CD8-positive, alpha-beta memory T cell (primary cell): ENCODE measurements at regions not wholly inside any gene's neighbourhood (a gene's known extent, or its start where the extent isn't known, plus 50 kb on each side); places are given as distances from the start of the nearest gene placed in this dataset.

Experiments used
- CTCF ChIA-PET: fragments of 350-600 bp; sonication (Branson Sonifier 250); formaldehyde crosslinking; loops from one replicate; lab custom pipeline; 2021; ENCODE audit warnings: antibody characterized with exemption; lab: Charles Lee
- POLR2A ChIA-PET: fragments of 350-600 bp; sonication (Branson Sonifier 250); formaldehyde crosslinking; loops from one replicate; lab custom pipeline; 2021; ENCODE audit warnings: antibody characterized with exemption; lab: Charles Lee
- DNase-seq, 5 donors: peaks; one replicate each; pipeline versions ENCODE4 v3.0.0 to v3.0.0-alpha.2; 2020 to 2022; ENCODE audit warnings: mixed read lengths in 1 of 5
- H3K27ac ChIP-seq: one replicate; pipeline ENCODE4 v1.7.0; 2013; ENCODE audit warnings: low read depth, mild to moderate bottlenecking, low read length, moderate library complexity
- H3K27me3 ChIP-seq: 2 replicates; pipeline ENCODE4 v1.7.0; 2013; ENCODE audit warnings: low read length, mild to moderate bottlenecking; ENCODE audit not compliant: insufficient read depth, poor library complexity, severe bottlenecking
- H3K36me3 ChIP-seq: 2 replicates; pipeline ENCODE4 v1.7.0; 2013; ENCODE audit warnings: mild to moderate bottlenecking, low read length, moderate library complexity; ENCODE audit not compliant: insufficient read depth
- H3K4me1 ChIP-seq: 2 replicates; pipeline ENCODE4 v1.7.0; 2013; ENCODE audit warnings: mild to moderate bottlenecking, low read length, moderate library complexity; ENCODE audit not compliant: insufficient read depth
- H3K4me3 ChIP-seq: 2 replicates; pipeline ENCODE4 v1.7.0; 2013; ENCODE audit warnings: mild to moderate bottlenecking, low read length
- H3K9me3 ChIP-seq: 2 replicates; pipeline ENCODE4 v1.7.0; 2013; ENCODE audit warnings: mild to moderate bottlenecking, low read length
- H3K27ac Mint-ChIP-seq, 8 donors: one replicate each; pipeline ENCODE4 v1.8.0; 2020 to 2021; ENCODE audit warnings: mixed read lengths in 8 of 8, mild to moderate bottlenecking in 6 of 8, inconsistent platforms in 3 of 8, moderate library complexity in 3 of 8
- H3K27me3 Mint-ChIP-seq, 2 donors: one replicate each; pipeline ENCODE4 v1.8.0; 2020 to 2021; ENCODE audit warnings: mixed read lengths in 2 of 2, mild to moderate bottlenecking in 1 of 2, moderate library complexity in 1 of 2
- H3K36me3 Mint-ChIP-seq, 3 donors: one replicate each; pipeline ENCODE4 v1.8.0; 2020 to 2021; ENCODE audit warnings: mixed read lengths in 3 of 3, inconsistent platforms in 1 of 3, mild to moderate bottlenecking in 1 of 3
- H3K4me1 Mint-ChIP-seq, 3 donors: one replicate each; pipeline ENCODE4 v1.8.0; 2020 to 2021; ENCODE audit warnings: mixed read lengths in 3 of 3, inconsistent platforms in 1 of 3, mild to moderate bottlenecking in 1 of 3
- H3K4me3 Mint-ChIP-seq, 7 donors: one replicate each; pipeline ENCODE4 v1.8.0; 2020 to 2021; ENCODE audit warnings: mixed read lengths in 7 of 7, mild to moderate bottlenecking in 6 of 7, moderate library complexity in 4 of 7, inconsistent platforms in 2 of 7
- H3K9me3 Mint-ChIP-seq, 5 donors: one replicate each; pipeline ENCODE4 v1.8.0; 2020 to 2022; ENCODE audit warnings: mixed read lengths in 5 of 5, mild to moderate bottlenecking in 3 of 5, moderate library complexity in 2 of 5, inconsistent platforms in 1 of 5

DNA sequence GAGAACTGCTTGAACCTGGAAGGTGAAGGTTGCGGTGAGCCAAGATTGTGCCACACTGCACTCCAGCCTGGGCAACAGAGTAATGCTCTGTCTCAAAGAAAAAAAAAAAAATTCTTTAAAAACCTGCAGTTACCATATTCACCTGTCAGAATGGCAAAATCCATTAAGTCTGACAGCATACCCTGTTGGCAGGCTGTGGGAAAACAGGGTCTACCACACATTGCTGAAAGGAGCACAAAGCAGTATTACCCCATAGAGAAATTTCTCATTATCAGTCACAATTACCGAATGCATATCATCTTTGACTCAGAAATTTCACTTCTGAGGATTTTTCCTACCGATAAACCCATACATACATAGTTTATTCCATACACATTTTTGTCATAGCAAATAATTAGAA lies 264.1 kb upstream of the SLCO3A1 start:
- Histone ChIP-seq H3K27me3 (peaks cover 5% of the 10 kb centered on the region), H3K27ac (no peak overlapping the region), H3K4me3 (no peak overlapping the region), H3K36me3 (no peaks in the 10 kb centered on the region), H3K9me3 (no peaks in the 10 kb centered on the region), H3K4me1 (no peaks in the 10 kb centered on the region)
- ChIA-PET CTCF (no interaction called here), POLR2A (no interaction called here)
- peaks cover 9 to 12% of the 10 kb centered on the region in 2 donors for H3K27me3 Mint-ChIP-seq
- H3K9me3 Mint-ChIP-seq, result peaks cover 0 to 2% (median 0%) of the 10 kb centered on the region in 5 donors
- no peak for DNase-seq
- H3K4me3 Mint-ChIP-seq, result no peak overlapping the region
- H3K27ac Mint-ChIP-seq, result no peak overlapping the region
- H3K36me3 Mint-ChIP-seq, result peaks cover 0 to 3% (median 0%) of the 10 kb centered on the region in 3 donors
- no peaks in the 10 kb centered on the region for H3K4me1 Mint-ChIP-seq

GRCh38 chr15:91592567-91592966 lies 260.9 kb upstream of the SLCO3A1 start:
- Mint-ChIP-seq H3K9me3 (no peaks in the 10 kb centered on the region), H3K36me3 (peaks cover 0 to 3% (median 0%) of the 10 kb centered on the region in 3 donors), H3K27ac (no peak overlapping the region), H3K4me3 (no peak overlapping the region), H3K4me1 (no peaks in the 10 kb centered on the region), H3K27me3 (peaks cover 6 to 22% of the 10 kb centered on the region in 2 donors)
- Histone ChIP-seq H3K27me3 (no peaks in the 10 kb centered on the region), H3K9me3 (no peaks in the 10 kb centered on the region), H3K4me3 (no peak overlapping the region), H3K27ac (no peak overlapping the region), H3K4me1 (no peaks in the 10 kb centered on the region), H3K36me3 (no peaks in the 10 kb centered on the region)
- ChIA-PET CTCF (no interaction called here), POLR2A (no interaction called here)
- no peak for DNase-seq

DNA sequence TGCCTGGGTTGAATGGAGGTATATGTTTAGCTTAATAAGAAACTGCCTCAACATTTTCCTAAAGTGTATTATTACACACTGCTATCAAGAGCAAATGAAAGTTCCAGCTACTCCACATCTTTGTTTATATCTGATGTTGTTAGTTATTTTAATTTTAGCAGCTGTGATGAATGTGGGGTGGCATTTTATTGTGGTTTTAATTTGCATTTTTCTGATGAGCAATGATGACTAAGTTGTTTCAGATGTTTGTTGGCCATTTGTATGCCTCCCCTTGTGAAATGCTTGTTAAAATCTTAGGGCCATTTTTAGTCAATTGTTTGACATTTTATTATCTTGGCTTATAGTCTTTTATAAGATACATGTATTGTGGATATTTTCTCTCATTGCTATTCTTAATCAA lies 260.4 kb upstream of the SLCO3A1 start:
- Histone ChIP-seq H3K27ac (no peak overlapping the region), H3K27me3 (no peaks in the 10 kb centered on the region), H3K36me3 (no peaks in the 10 kb centered on the region), H3K4me1 (no peaks in the 10 kb centered on the region), H3K9me3 (no peaks in the 10 kb centered on the region), H3K4me3 (no peak overlapping the region)
- Mint-ChIP-seq H3K36me3 (peaks cover 0 to 3% (median 0%) of the 10 kb centered on the region in 3 donors), H3K4me3 (no peak overlapping the region), H3K27ac (no peak overlapping the region), H3K4me1 (no peaks in the 10 kb centered on the region), H3K9me3 (no peaks in the 10 kb centered on the region), H3K27me3 (peaks cover 6 to 27% of the 10 kb centered on the region in 2 donors)
- POLR2A ChIA-PET, result no interaction called here
- CTCF ChIA-PET, result no interaction called here
- no peak for DNase-seq

DNA sequence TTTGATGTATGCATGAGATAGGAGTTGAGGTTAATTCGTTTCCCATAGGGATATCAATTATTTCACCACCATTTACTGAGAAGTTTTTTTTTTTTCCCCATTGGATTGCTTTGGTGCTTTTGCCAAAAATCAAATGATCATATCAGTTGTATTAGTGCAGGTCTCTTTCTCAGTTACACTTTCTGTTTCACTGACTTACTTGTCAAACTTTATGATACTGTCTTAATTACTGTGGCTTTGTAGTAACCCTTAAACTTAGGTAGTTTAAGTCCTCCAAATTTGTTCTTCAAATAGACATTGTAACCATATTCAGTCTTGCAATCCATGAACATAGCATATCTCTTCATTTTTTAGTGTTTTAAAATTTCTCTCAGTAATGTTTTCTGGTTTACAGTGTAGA lies 259.9 kb upstream of the SLCO3A1 start:
- CTCF ChIA-PET, result no interaction called here
- H3K4me1 Mint-ChIP-seq, result no peaks in the 10 kb centered on the region

GRCh38 chr15:91599261-91599660 lies 254.2 kb upstream of the SLCO3A1 start:
- no peaks in the 10 kb centered on the region for H3K36me3 Mint-ChIP-seq
- CTCF ChIA-PET, result no interaction called here
- no peak overlapping the region for H3K27ac ChIP-seq
- no peaks in the 10 kb centered on the region for H3K9me3 Mint-ChIP-seq
- no peaks in the 10 kb centered on the region for H3K4me1 ChIP-seq
- H3K4me3 ChIP-seq, result no peak overlapping the region
- POLR2A ChIA-PET, result no interaction called here
- no peak overlapping the region for H3K27ac Mint-ChIP-seq
- no peaks in the 10 kb centered on the region for H3K9me3 ChIP-seq
- H3K36me3 ChIP-seq, result no peaks in the 10 kb centered on the region
- H3K27me3 ChIP-seq, result no peaks in the 10 kb centered on the region
- no peaks in the 10 kb centered on the region for H3K4me1 Mint-ChIP-seq
- H3K4me3 Mint-ChIP-seq, result no peak overlapping the region
- peaks cover 6 to 43% of the 10 kb centered on the region in 2 donors for H3K27me3 Mint-ChIP-seq
- DNase-seq, result no peak

More for the DNA sequence above, 259.9 kb upstream of the SLCO3A1 start:
- POLR2A ChIA-PET, result no interaction called here
- H3K4me3 ChIP-seq, result no peak overlapping the region
- no peak for DNase-seq
- Mint-ChIP-seq H3K4me3 (no peak overlapping the region), H3K9me3 (no peaks in the 10 kb centered on the region), H3K36me3 (peaks cover 0 to 3% (median 0%) of the 10 kb centered on the region in 3 donors), H3K27ac (no peak overlapping the region), H3K27me3 (peaks cover 6 to 33% of the 10 kb centered on the region in 2 donors)
- no peaks in the 10 kb centered on the region for H3K4me1 ChIP-seq
- H3K9me3 ChIP-seq, result no peaks in the 10 kb centered on the region
- H3K27ac ChIP-seq, result no peak overlapping the region
- no peaks in the 10 kb centered on the region for H3K36me3 ChIP-seq
- no peaks in the 10 kb centered on the region for H3K27me3 ChIP-seq

DNA sequence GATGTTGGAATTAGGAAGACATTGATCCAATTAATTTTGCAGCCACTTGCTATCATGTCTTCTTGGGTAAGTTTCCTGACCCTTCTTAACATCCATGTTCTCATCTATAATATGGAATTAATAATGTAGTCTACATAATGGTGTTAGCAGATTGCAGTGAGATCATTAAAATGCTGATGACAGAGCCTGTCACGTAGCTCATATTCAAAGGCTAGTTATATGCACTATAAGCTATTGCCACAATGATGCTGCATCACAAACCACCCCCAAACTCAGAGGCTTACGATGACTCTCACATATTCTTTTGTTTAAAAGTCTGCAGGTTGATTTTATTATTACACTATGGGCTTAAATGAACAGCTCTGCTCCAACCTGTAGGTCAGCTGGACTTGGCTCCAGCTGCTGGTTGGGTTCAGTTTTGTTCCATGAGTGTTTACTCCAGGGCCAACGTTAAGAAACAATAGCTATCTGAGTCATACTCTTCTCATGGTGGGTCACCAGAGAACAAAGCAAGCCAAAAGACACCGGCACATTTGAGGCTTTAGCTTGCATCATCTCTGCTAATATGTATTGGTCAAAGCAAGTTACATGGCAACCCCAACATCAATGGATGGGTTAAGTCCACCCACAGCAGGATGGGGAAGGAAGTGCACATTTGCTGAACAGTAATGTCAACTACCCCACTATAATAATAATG lies 250.0 kb upstream of the SLCO3A1 start:
- Mint-ChIP-seq H3K4me3 (no peak overlapping the region), H3K9me3 (no peaks in the 10 kb centered on the region), H3K4me1 (no peaks in the 10 kb centered on the region), H3K27me3 (peaks cover 1 to 20% of the 10 kb centered on the region in 2 donors), H3K27ac (no peak overlapping the region), H3K36me3 (no peaks in the 10 kb centered on the region)
- H3K9me3 ChIP-seq, result no peaks in the 10 kb centered on the region
- DNase-seq, result no peak
- no peak overlapping the region for H3K27ac ChIP-seq
- no peak overlapping the region for H3K4me3 ChIP-seq
- CTCF ChIA-PET, result no interaction called here
- no peaks in the 10 kb centered on the region for H3K4me1 ChIP-seq
- POLR2A ChIA-PET, result no interaction called here
- no peaks in the 10 kb centered on the region for H3K36me3 ChIP-seq
- no peaks in the 10 kb centered on the region for H3K27me3 ChIP-seq

DNA sequence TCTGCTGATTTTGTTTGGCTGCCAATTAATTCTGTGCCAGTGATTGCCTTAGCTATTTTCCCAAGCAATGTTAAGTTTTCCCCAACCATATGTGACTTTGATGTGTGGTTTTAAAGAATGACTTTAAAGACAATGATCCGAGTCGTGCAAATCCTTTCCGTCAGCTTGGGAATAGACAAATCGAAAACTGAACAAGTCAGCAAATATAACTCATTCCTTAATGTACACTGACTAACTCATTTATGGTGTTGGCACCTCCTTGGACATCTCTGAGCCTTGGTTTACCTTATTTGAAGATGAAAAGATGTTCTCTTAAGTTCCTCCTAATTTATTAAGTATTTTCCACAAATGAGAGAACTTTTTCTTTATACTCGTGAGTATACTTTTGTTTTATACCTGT lies 249.4 kb upstream of the SLCO3A1 start:
- Mint-ChIP-seq H3K9me3 (no peaks in the 10 kb centered on the region), H3K4me1 (no peaks in the 10 kb centered on the region), H3K27me3 (peaks cover 1 to 14% of the 10 kb centered on the region in 2 donors), H3K36me3 (no peaks in the 10 kb centered on the region), H3K4me3 (no peak overlapping the region), H3K27ac (no peak overlapping the region)
- no peaks in the 10 kb centered on the region for H3K9me3 ChIP-seq
- no peak for DNase-seq
- H3K4me3 ChIP-seq, result no peak overlapping the region
- CTCF ChIA-PET, result interaction anchor here (0.6 kb wide), 1 partner anchor 102 kb away, joined by 3 read pairs; no protein-coding TSS in a partner anchor
- no peaks in the 10 kb centered on the region for H3K36me3 ChIP-seq
- POLR2A ChIA-PET, result no interaction called here
- no peaks in the 10 kb centered on the region for H3K27me3 ChIP-seq
- no peaks in the 10 kb centered on the region for H3K4me1 ChIP-seq
- no peak overlapping the region for H3K27ac ChIP-seq

DNA sequence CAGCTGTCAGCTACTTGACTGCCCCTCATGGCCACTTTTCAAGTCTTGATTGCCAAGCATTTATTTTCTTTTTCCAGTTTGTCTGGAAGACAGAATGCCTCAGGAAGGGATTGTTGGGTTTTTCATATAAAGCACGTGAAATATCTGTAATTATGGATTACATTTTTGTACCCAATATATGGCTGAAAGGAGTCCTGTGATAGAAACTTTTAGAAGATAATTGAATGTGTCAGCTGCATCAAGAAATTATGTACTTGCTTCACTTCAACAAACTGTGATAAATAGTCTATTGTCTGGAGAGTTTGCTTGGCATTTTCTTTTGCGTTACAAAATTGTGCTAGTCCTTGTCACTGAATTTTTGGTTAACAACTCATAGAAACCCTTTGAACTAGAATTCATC lies 247.9 kb upstream of the SLCO3A1 start:
- H3K36me3 Mint-ChIP-seq, result no peaks in the 10 kb centered on the region
- ChIA-PET POLR2A (no interaction called here), CTCF (no interaction called here)
- DNase-seq, result no peak
- Histone ChIP-seq H3K36me3 (no peaks in the 10 kb centered on the region), H3K9me3 (no peaks in the 10 kb centered on the region), H3K4me3 (no peak overlapping the region), H3K27me3 (no peaks in the 10 kb centered on the region), H3K27ac (no peak overlapping the region), H3K4me1 (no peaks in the 10 kb centered on the region)
- peaks cover 1 to 17% of the 10 kb centered on the region in 2 donors for H3K27me3 Mint-ChIP-seq
- no peak overlapping the region for H3K4me3 Mint-ChIP-seq
- no peak overlapping the region for H3K27ac Mint-ChIP-seq
- H3K9me3 Mint-ChIP-seq, result no peaks in the 10 kb centered on the region
- H3K4me1 Mint-ChIP-seq, result no peaks in the 10 kb centered on the region
